Testis (tissue), 2 donors: ENCODE measurements at regions not wholly inside any gene's neighbourhood (a gene's known extent, or its start where the extent isn't known, plus 50 kb on each side); places are given as distances from the start of the nearest gene placed in this dataset.

ENCODE experiments used
- POLR2A ChIP-seq: fragments of 450-650 bp; IDR thresholded peaks from one replicate; pipeline ENCODE4 v1.6.1; 2017; ENCODE audit warnings: antibody characterized with exemption, mild to moderate bottlenecking, moderate library complexity
- TF ChIP-seq, protein P1 (sequence below), 3 experiments: fragments of 450-650 bp in 2 of 3; fragments of 200-600 bp in 1 of 3; sonication (generic) in 1 of 3; IDR thresholded peaks; one replicate each; pipeline ENCODE4 v1.5.1; 2016 to 2019; ENCODE audit warnings: antibody characterized with exemption in 3 of 3, mild to moderate bottlenecking in 2 of 3, moderate library complexity in 1 of 3

GRCh38 chr16:72362973-72363372 lies 191.0 kb upstream of the PMFBP1 start:
- TF ChIP-seq, protein P1, sequence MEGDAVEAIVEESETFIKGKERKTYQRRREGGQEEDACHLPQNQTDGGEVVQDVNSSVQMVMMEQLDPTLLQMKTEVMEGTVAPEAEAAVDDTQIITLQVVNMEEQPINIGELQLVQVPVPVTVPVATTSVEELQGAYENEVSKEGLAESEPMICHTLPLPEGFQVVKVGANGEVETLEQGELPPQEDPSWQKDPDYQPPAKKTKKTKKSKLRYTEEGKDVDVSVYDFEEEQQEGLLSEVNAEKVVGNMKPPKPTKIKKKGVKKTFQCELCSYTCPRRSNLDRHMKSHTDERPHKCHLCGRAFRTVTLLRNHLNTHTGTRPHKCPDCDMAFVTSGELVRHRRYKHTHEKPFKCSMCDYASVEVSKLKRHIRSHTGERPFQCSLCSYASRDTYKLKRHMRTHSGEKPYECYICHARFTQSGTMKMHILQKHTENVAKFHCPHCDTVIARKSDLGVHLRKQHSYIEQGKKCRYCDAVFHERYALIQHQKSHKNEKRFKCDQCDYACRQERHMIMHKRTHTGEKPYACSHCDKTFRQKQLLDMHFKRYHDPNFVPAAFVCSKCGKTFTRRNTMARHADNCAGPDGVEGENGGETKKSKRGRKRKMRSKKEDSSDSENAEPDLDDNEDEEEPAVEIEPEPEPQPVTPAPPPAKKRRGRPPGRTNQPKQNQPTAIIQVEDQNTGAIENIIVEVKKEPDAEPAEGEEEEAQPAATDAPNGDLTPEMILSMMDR (IDR thresholded peaks at IDR 0.05) = no peak
- TF ChIP-seq POLR2A = no peak
